Adrenal gland (tissue), 5 donors: ENCODE measurements at regions not wholly inside any gene's neighbourhood (a gene's known extent, or its start where the extent isn't known, plus 50 kb on each side); places are given as distances from the start of the nearest gene placed in this dataset.

Experiments used
- CTCF ChIP-seq, 6 experiments: fragments of 450-650 bp in 4 of 6; fragments of 200-600 bp in 2 of 6; sonication (generic) in 1 of 6; IDR thresholded peaks; 1 replicate in 5 of 6; 2 replicates in 1 of 6; pipeline versions ENCODE4 v1.5.1 to v1.8.0; 2016 to 2021; ENCODE audit warnings: antibody characterized with exemption in 6 of 6, mild to moderate bottlenecking in 2 of 6, moderate library complexity in 1 of 6
- POLR2A ChIP-seq, 2 donors: fragments of 450-650 bp; IDR thresholded peaks; one replicate each; pipeline ENCODE4 v1.6.1; 2017; ENCODE audit warnings: antibody characterized with exemption in 2 of 2, mild to moderate bottlenecking in 2 of 2, moderate library complexity in 1 of 2
- donor health status: DM: no; HTN: no; CAD: no.

DNA sequence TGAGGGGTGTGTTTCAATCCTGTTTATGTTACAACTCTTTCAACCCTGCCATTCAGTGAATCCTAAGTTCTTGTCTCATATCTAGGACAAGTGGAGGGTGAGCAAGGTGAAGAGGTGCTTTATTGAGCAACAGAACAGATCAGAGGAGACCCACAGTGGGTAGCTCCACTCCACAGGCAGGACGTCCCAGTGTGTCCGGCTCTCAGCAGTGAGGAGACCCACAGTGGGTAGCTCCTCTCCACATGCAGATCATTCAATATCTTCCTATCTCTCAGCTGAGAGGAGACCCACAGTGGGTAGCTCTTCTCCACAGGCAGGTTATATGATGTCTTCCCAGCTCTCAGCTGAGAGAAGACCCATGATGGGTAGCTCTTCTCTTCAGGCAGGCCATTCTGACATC, 556.7 kb downstream of the SI start:
- no peak for TF ChIP-seq POLR2A (IDR thresholded peaks at IDR 0.05)
- no peak for TF ChIP-seq CTCF (IDR thresholded peaks at IDR 0.05)
